GM21717 (cell line): ENCODE measurements at regions not wholly inside any gene's neighbourhood (a gene's known extent, or its start where the extent isn't known, plus 50 kb on each side); places are given as distances from the start of the nearest gene placed in this dataset.
"Not testable (repeated sequence)": the region's sequence is repeated elsewhere in the genome, so short reads cannot be mapped to it uniquely, and the experiment has no call there.

Experiments
- ATAC-seq: cut with Tn5 transposase; IDR thresholded peaks from one replicate; pipeline ENCODE4 v1.9.1; 2021; ENCODE audit warnings: mild to moderate bottlenecking, moderate library complexity; ENCODE audit not compliant: unreplicated experiment

GRCh38 chrX:109874548-109874947 is 128.4 kb upstream of the TMEM164 start:
- ATAC-seq, result no peak

GRCh38 chrX:109875831-109876230 is 127.1 kb upstream of the TMEM164 start:
- ATAC-seq, result no peak

GRCh38 chrX:109878236-109878635 is 124.7 kb upstream of the TMEM164 start:
- ATAC-seq, result no peak

GRCh38 chrX:109879991-109880390 is 122.9 kb upstream of the TMEM164 start:
- ATAC-seq, result no peak

- ATAC-seq, result peak; percentile 94
Observed at GRCh38 chrX:109880629-109881028, 122.3 kb upstream of the TMEM164 start.

GRCh38 chrX:109886122-109886761 is 116.7 kb upstream of the TMEM164 start:
- ATAC-seq, result no peak

GRCh38 chrX:109889289-109890006 is 113.5 kb upstream of the TMEM164 start:
- peak; percentile 76 for ATAC-seq

GRCh38 chrX:109890300-109890699 is 112.6 kb upstream of the TMEM164 start:
- no peak for ATAC-seq

GRCh38 chrX:109890910-109891502 is 111.9 kb upstream of the TMEM164 start:
- ATAC-seq, result peak; percentile 64

- ATAC-seq, result not testable (repeated sequence)
Observed at GRCh38 chrX:109896024-109896423, 106.9 kb upstream of the TMEM164 start.

GRCh38 chrX:109902665-109903064 is 100.2 kb upstream of the TMEM164 start:
- ATAC-seq, result no peak

GRCh38 chrX:109911046-109911445 is 91.9 kb upstream of the TMEM164 start:
- ATAC-seq, result no peak

- ATAC-seq, result not testable (repeated sequence)
Observed at GRCh38 chrX:109912993-109913392, 89.9 kb upstream of the TMEM164 start.

- no peak for ATAC-seq
Observed at GRCh38 chrX:109914114-109914849, 88.6 kb upstream of the TMEM164 start.

GRCh38 chrX:109918753-109919152 is 84.2 kb upstream of the TMEM164 start:
- ATAC-seq, result no peak

GRCh38 chrX:109920325-109920724 is 82.6 kb upstream of the TMEM164 start:
- ATAC-seq, result no peak

- ATAC-seq, result no peak
Observed at GRCh38 chrX:109920868-109921267, 82.0 kb upstream of the TMEM164 start.

- no peak for ATAC-seq
Observed at GRCh38 chrX:109922190-109922589, 80.7 kb upstream of the TMEM164 start.

GRCh38 chrX:109925003-109925402 is 77.9 kb upstream of the TMEM164 start:
- ATAC-seq, result not testable (repeated sequence)

- ATAC-seq, result no peak
Observed at GRCh38 chrX:109925656-109926055, 77.3 kb upstream of the TMEM164 start.

- ATAC-seq, result no peak
Observed at GRCh38 chrX:109926118-109926517, 76.8 kb upstream of the TMEM164 start.
